HFF-Myc (cell line): ENCODE measurements at regions not wholly inside any gene's neighbourhood (a gene's known extent, or its start where the extent isn't known, plus 50 kb on each side); places are given as distances from the start of the nearest gene placed in this dataset.

Source experiments
- DNase-seq: peaks from one replicate; pipeline ENCODE4 v3.0.0-alpha.2; 2011; ENCODE audit warnings: low read depth; ENCODE audit errors: extremely low read depth
- H3K4me3 ChIP-seq: replicated peaks from 2 replicates; pipeline ENCODE4 v1.5.1; 2011; ENCODE audit warnings: low read depth, mild to moderate bottlenecking, control low read depth, low read length
- CTCF ChIP-seq: IDR thresholded peaks from 2 replicates; pipeline ENCODE4 v1.5.1; 2012; ENCODE audit warnings: mild to moderate bottlenecking, low read depth, low read length, control low read depth; ENCODE audit errors: missing control alignments

DNA sequence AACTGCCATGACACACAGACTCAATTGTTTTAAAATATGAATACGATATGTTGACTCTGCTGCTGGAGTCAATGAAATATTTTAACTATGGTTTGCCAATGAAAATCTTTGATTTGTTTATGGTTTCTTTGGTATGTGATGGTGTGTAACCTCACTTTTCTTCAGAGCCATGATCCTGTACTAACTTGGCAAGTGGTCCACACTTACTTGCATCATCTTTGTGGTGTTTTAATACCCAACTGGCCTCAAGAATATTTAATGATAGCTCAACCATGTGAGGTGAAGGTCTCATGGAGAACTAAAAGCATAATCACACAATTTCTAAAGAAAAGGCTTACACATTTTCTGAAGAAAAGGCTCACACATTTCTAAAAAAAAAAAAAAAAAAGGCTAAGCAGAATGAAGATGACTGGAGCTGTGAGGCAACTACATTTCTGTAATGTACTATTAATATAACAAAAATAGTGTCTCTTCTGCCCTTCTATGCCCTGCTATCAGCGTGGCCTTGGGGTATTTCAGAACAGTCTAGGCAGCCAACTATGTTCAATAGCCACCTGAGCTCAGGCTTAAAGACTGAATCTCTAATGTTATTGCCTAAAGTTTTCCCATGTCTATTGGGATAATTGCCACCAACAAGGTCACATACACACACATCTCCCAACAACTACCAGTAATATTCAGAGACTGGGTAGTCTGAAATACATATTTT lies 395.0 kb downstream of the MLLT3 start:
- no peak for TF ChIP-seq CTCF
- no peak for DNase-seq
- H3K4me3 ChIP-seq = no peak overlapping the region

DNA sequence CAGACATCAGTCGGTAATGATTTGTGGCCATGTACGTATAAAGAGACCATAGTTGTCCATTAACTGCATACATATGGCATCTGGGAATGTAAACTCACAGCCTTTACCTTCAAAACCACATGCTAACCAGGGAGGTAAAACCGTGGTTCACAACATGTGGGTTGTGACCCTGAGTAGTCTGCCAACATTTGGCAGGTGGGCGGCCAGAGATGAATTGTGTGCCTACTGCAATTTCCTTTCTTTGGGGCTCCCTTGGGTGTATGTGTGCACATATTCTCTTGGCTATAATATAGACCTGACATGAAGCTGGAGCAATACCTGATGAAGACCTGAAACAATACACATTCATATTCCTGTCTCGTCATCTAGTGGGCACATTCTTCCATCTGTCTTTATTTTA lies 396.0 kb downstream of the MLLT3 start:
- DNase-seq = no peak
- no peak for TF ChIP-seq CTCF

DNA sequence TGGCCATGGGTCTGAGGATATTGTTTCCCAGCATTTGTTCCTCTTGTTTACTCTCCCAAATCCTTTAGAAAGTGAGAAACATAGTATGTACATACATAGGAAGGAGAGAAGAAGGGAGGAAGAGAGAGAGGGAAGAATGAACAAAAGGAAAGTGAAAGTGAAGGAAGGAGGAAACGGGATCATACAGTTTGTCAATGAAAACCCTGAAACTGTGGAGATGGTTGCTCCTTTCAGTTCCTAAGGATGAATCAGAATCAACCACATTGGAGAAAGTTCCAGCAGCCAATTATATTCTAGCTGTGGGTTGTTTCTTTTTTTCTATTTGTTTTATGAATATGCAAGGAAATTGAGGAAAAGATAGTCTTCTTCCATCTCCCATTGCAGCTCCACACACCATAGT lies 396.5 kb downstream of the MLLT3 start:
- no peak for DNase-seq
- H3K4me3 ChIP-seq = no peak overlapping the region
- no peak for TF ChIP-seq CTCF

More for the DNA sequence above, 396.0 kb downstream of the MLLT3 start:
- no peak overlapping the region for H3K4me3 ChIP-seq

DNA sequence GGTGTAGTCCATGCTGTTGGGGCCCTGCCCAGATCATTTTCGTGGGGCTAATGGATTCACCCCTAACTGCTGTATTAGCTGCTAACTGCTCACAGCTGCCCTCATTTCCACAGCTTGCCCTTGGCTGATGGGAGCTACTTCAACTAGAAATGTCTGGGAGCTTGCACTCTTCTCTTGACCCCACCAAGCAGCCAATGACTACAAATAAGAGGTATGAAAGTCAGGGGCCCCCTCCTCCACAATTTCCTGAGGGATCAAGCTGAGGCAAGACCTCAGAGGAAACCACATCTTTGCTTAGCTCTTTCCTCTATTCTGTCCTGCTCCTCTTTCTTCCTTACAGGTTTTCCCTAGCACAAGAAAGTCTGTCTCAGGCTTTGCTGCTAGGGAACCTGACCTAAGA lies 397.5 kb downstream of the MLLT3 start:
- no peak overlapping the region for H3K4me3 ChIP-seq
- TF ChIP-seq CTCF = no peak
- no peak for DNase-seq

- no peak for DNase-seq
- no peak overlapping the region for H3K4me3 ChIP-seq
- no peak for TF ChIP-seq CTCF
Measured at GRCh38 chr9:20220286-20220685, 402.0 kb downstream of the MLLT3 start.

GRCh38 chr9:20219437-20219836 lies 402.9 kb downstream of the MLLT3 start:
- DNase-seq = no peak
- TF ChIP-seq CTCF = no peak
- H3K4me3 ChIP-seq = no peak overlapping the region

DNA sequence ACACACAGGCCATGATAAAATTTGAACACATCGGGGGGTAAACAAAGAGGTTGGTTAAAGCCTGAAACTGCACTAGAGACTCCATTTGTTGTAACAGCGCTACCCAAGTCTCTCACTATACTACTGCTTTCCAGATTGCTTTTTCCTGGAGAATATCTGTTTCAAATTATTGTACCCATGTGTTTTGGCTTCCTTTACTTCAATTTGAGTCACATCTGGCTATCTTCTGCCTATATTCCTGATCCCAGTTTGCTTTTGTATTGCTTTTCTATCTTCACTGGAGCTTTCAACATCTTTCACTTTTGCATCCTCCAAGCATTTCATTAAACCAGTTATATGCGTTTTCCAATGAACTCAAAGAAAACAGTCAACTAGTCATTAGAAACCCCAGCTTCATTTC lies 404.7 kb downstream of the MLLT3 start:
- no peak for TF ChIP-seq CTCF

More for the DNA sequence above, 404.7 kb downstream of the MLLT3 start:
- no peak for DNase-seq
- H3K4me3 ChIP-seq = no peak overlapping the region
